Osteocyte (in vitro differentiated cells): ENCODE measurements at regions not wholly inside any gene's neighbourhood (a gene's known extent, or its start where the extent isn't known, plus 50 kb on each side); places are given as distances from the start of the nearest gene placed in this dataset.

ENCODE experiments used
- DNase-seq: peaks from one replicate; pipeline ENCODE4 v3.0.0; 2021; ENCODE audit warnings: mixed read lengths; ENCODE audit not compliant: unreplicated experiment; ENCODE audit errors: extremely low spot score
- H3K27ac Mint-ChIP-seq: one replicate; pipeline ENCODE4 v1.8.0; 2021; ENCODE audit warnings: mild to moderate bottlenecking, mixed read lengths; ENCODE audit not compliant: unreplicated experiment
- H3K27me3 Mint-ChIP-seq: one replicate; pipeline ENCODE4 v1.8.0; 2021; ENCODE audit warnings: mixed read lengths; ENCODE audit not compliant: unreplicated experiment
- H3K36me3 Mint-ChIP-seq: one replicate; pipeline ENCODE4 v1.8.0; 2021; ENCODE audit warnings: mixed read lengths; ENCODE audit not compliant: unreplicated experiment
- H3K4me1 Mint-ChIP-seq: one replicate; pipeline ENCODE4 v1.8.0; 2021; ENCODE audit warnings: mixed read lengths; ENCODE audit not compliant: unreplicated experiment
- H3K4me3 Mint-ChIP-seq: one replicate; pipeline ENCODE4 v1.8.0; 2021; ENCODE audit warnings: mild to moderate bottlenecking, moderate library complexity, mixed read lengths; ENCODE audit not compliant: unreplicated experiment
- H3K9me3 Mint-ChIP-seq: one replicate; pipeline ENCODE4 v1.8.0; 2021; ENCODE audit warnings: mixed read lengths; ENCODE audit not compliant: unreplicated experiment
- TF ChIP-seq, protein P1 (sequence below): fragments of 200-600 bp; sonication (generic); IDR thresholded peaks from 2 replicates; pipeline ENCODE4 v1.5.0; 2021; ENCODE audit warnings: antibody characterized with exemption, mild to moderate bottlenecking, moderate library complexity

DNA sequence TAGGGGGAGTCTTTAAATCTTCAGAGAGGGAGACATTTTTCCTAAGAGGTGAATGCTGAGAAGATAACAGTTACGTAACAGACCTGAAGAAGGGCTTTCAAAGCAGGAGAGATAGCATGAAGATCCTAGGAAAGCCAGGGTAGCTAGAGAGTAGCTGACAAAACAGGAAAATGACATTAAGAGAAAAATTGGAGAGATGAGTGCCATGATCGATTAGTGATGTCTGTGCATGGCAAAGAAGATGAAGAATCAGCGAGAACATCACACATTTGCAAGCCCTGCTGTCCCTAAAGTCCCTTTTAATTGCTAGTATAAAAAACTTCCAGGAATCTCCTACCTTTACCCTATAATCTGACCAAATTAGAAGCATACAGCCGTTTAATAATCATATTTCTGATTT lies 116.9 kb upstream of the PAX6 start:
- no peak for DNase-seq
- TF ChIP-seq, protein P1, sequence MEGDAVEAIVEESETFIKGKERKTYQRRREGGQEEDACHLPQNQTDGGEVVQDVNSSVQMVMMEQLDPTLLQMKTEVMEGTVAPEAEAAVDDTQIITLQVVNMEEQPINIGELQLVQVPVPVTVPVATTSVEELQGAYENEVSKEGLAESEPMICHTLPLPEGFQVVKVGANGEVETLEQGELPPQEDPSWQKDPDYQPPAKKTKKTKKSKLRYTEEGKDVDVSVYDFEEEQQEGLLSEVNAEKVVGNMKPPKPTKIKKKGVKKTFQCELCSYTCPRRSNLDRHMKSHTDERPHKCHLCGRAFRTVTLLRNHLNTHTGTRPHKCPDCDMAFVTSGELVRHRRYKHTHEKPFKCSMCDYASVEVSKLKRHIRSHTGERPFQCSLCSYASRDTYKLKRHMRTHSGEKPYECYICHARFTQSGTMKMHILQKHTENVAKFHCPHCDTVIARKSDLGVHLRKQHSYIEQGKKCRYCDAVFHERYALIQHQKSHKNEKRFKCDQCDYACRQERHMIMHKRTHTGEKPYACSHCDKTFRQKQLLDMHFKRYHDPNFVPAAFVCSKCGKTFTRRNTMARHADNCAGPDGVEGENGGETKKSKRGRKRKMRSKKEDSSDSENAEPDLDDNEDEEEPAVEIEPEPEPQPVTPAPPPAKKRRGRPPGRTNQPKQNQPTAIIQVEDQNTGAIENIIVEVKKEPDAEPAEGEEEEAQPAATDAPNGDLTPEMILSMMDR, result no peak
- Mint-ChIP-seq H3K36me3 (no peaks in the 10 kb centered on the region), H3K4me1 (no peaks in the 10 kb centered on the region), H3K27ac (no peak overlapping the region), H3K27me3 (peaks cover 33% of the 10 kb centered on the region), H3K9me3 (no peaks in the 10 kb centered on the region), H3K4me3 (no peak overlapping the region)

DNA sequence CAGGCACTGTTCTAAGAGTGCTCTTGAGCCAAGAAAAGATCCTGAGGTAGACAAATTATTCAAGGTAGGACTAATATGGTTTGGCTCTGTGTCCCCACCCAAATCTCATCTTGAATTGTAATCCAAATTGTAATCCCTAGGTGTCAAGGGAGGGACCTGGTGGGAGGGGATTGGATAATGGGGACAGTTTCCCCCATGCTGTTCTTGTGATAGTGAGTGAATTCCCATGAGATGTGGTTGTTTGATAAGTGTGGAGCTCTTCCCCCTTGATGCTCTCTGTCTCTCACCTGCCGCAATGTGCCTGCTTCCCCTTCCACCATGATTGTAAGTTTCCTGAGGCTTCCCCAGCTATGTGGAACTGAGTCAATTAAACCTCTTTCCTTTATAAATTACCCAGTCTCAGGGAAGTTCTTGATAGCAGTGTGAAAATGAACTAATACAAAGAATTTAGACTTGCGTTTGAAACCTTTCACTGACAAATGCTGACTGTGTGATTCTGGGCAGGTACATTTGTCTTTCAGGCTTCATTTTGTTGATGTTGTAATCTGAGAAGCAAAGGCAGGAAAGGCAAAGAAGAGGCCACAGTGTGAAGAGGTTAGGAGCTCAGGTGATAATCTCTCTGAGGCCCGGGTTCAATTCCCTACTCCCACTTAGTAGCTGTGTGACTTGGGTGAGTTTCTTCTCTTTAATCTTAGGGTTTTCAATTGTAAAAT lies 115.8 kb upstream of the PAX6 start:
- H3K27ac Mint-ChIP-seq, result no peak overlapping the region
- peaks cover 25% of the 10 kb centered on the region for H3K27me3 Mint-ChIP-seq
- no peak for DNase-seq
- H3K36me3 Mint-ChIP-seq, result no peaks in the 10 kb centered on the region
- H3K9me3 Mint-ChIP-seq, result no peaks in the 10 kb centered on the region
- no peaks in the 10 kb centered on the region for H3K4me1 Mint-ChIP-seq
- TF ChIP-seq, protein P1, result no peak
- no peak overlapping the region for H3K4me3 Mint-ChIP-seq

DNA sequence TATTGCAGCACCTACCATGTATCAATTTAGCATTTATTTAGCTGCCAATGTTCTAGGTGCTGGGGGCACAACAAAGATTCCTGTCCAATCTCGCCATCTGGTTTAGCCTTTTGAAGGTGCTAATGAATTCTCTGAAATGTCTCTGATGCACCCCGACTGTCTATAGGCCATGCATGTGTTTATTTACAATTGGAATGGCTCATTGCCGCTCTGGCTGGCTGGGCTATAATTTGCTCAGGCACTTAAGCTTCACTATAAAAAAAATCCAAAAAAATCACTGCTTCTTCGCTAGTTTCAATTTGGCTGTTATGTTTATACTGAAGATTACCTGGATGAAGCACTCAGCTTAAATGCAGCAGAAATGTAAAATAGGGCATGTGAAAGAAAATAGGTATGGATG lies 115.0 kb upstream of the PAX6 start:
- Mint-ChIP-seq H3K4me1 (no peaks in the 10 kb centered on the region), H3K27me3 (peaks cover 22% of the 10 kb centered on the region), H3K27ac (no peak overlapping the region), H3K36me3 (no peaks in the 10 kb centered on the region), H3K9me3 (no peaks in the 10 kb centered on the region), H3K4me3 (no peak overlapping the region)
- TF ChIP-seq, protein P1, result no peak
- DNase-seq, result no peak

DNA sequence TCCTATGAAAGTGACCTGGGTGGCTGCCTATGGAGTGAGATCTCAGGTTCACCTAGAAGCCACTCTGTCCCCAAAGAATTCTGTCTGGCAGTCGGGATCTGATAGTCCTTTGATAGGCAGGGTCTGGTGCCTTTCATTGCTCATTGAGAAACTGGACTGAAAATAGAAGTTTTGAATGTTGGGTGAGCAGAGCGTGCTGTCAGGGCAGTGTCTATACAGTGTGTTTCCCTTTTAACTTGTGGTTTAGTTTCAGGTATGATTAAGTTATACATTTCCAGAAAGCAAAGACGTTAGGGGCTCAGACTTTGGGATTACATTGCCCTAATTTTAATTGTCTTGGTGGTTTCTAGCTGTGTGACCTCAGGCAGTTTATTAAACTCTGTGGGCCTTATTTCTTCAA lies 111.3 kb upstream of the PAX6 start:
- Mint-ChIP-seq H3K27me3 (peaks cover 11% of the 10 kb centered on the region), H3K36me3 (no peaks in the 10 kb centered on the region)
- no peak for DNase-seq

DNA sequence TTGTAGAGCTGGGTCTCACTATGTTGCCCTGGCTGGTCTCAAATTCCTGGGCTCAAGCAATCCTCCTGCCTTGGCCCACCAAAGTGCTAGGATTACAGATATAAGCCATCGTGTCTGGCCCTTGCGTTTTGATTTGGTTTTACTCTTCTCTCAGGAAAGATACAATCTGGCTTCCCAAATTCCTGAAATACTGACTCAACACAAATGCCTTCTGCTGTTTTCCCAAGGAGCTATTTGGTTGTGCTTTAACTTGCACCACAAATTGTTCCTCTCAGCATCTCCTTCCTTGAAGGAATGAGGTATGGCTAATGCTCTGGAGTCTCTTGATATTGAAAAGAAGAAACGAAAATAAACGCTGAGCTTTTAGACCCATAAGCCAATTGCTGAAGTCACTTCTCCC lies 110.0 kb upstream of the PAX6 start:
- H3K27me3 Mint-ChIP-seq, result peaks cover 5% of the 10 kb centered on the region
- H3K36me3 Mint-ChIP-seq, result no peaks in the 10 kb centered on the region
- H3K4me1 Mint-ChIP-seq, result no peaks in the 10 kb centered on the region
- DNase-seq, result no peak
- TF ChIP-seq, protein P1, result no peak
- no peaks in the 10 kb centered on the region for H3K9me3 Mint-ChIP-seq
- no peak overlapping the region for H3K4me3 Mint-ChIP-seq
- no peak overlapping the region for H3K27ac Mint-ChIP-seq

More for the DNA sequence above, 111.3 kb upstream of the PAX6 start:
- H3K9me3 Mint-ChIP-seq, result no peaks in the 10 kb centered on the region
- no peak overlapping the region for H3K27ac Mint-ChIP-seq
- TF ChIP-seq, protein P1, result no peak
- no peaks in the 10 kb centered on the region for H3K4me1 Mint-ChIP-seq
- no peak overlapping the region for H3K4me3 Mint-ChIP-seq
